ENCODE measurements at regions not wholly inside any gene's neighbourhood (a gene's known extent, or its start where the extent isn't known, plus 50 kb on each side); places are given as distances from the start of the nearest gene placed in this dataset.

GRCh38 chrX:140933874-140934655 is 68.3 kb upstream of the SPANXB1 start:
- CTCF ChIA-PET, result no interaction called here

More at GRCh38 chrX:140933874-140934655, 68.3 kb upstream of the SPANXB1 start:
- no peak overlapping the region for H2BK20ac ChIP-seq (ENCODE audit: low read depth, low read length)
- BruUV-seq (replicated peaks), result no TSS peak
- H3K9me3 ChIP-seq (ENCODE audit: control insufficient read depth, insufficient read depth, low read length), result no peaks in the 10 kb centered on the region
- no peak overlapping the region for H3K4ac ChIP-seq (ENCODE audit: low read depth, low read length)
- no peak overlapping the region for H2BK5ac ChIP-seq (ENCODE audit: low read depth, low read length, poor library complexity, severe bottlenecking)
- WGBS, 2 experiments (ENCODE audit: extremely low coverage in 2 of 2, insufficient read length in 1 of 2), result 17% methylated on average over 1 of the region's 6 CpGs; no CpG with 5 or more reads in 1 of the 2 experiments
- H3K4me2 ChIP-seq (ENCODE audit: low read depth, low read length), result no peak overlapping the region
- DNase-seq, result no peak
- no peak overlapping the region for H3K56ac ChIP-seq (ENCODE audit: extremely low read depth, insufficient read depth, low read length)
- no peak overlapping the region for H2AK5ac ChIP-seq (ENCODE audit: low read depth, low read length)
- no peak overlapping the region for H4K91ac ChIP-seq (ENCODE audit: insufficient read depth, low read depth, low read length)
- intact Hi-C loops (cut with micrococcal nuclease) (no loop called here), in situ Hi-C loops (cut with MboI; ENCODE audit: low sequenced_read_pairs) (no loop called here), dilution Hi-C loops (cut with HindIII; ENCODE audit: low sequenced_read_pairs, unreplicated experiment) (no loop called here)
- no peak overlapping the region for H3K18ac ChIP-seq (ENCODE audit: low read depth, low read length)
- no peaks in the 10 kb centered on the region for H3K4me1 ChIP-seq (ENCODE audit: control insufficient read depth, insufficient read depth, low read length)
- H3K4me3 ChIP-seq (ENCODE audit: insufficient read depth, low read depth, low read length), result no peak overlapping the region
- H2BK15ac ChIP-seq (ENCODE audit: low read depth, low read length), result no peak overlapping the region
- no peaks in the 10 kb centered on the region for H3K9me1 ChIP-seq (ENCODE audit: insufficient read depth, low read length)
- H3K9ac ChIP-seq (ENCODE audit: low read depth, low read length), result no peak overlapping the region
- no peak overlapping the region for H2AK9ac ChIP-seq (replicated peaks; ENCODE audit: low read depth, low read length, poor library complexity)
- H4K8ac ChIP-seq (ENCODE audit: low read depth in 2 of 2, low read length in 2 of 2), result no peak overlapping the region
- H3K79me1 ChIP-seq (ENCODE audit: low read depth in 1 of 2, low read length in 2 of 2), result no peaks in the 10 kb centered on the region
- TF ChIP-seq BHLHE40 (IDR thresholded peaks at IDR 0.05; ENCODE audit: low read depth, low read length) (no peak), MAZ (IDR thresholded peaks at IDR 0.05; ENCODE audit: borderline replicate concordance, low read depth, low read length) (no peak), CTCF (conservative IDR thresholded peaks at IDR 0.05; ENCODE audit: low read depth, low read length) (no peak), SMC3 (IDR thresholded peaks at IDR 0.05; ENCODE audit: low read depth, low read length) (no peak), POLR2A (IDR thresholded peaks at IDR 0.05; ENCODE audit: low read depth, low read length) (no peak), NFE2L2 (IDR thresholded peaks at IDR 0.05; ENCODE audit: low read depth, low read length) (no peak), MXI1 (IDR thresholded peaks at IDR 0.05; ENCODE audit: borderline replicate concordance, low read depth, low read length) (no peak), MAFK (IDR thresholded peaks at IDR 0.05; ENCODE audit: low read depth, low read length) (no peak), RAD21 (IDR thresholded peaks at IDR 0.05; ENCODE audit: low read length) (no peak), CEBPB (IDR thresholded peaks at IDR 0.05; ENCODE audit: low read depth, low read length) (no peak), ELK1 (IDR thresholded peaks at IDR 0.05; ENCODE audit: borderline replicate concordance, low read depth, low read length) (no peak), CHD1 (IDR thresholded peaks at IDR 0.05; ENCODE audit: low read depth, low read length) (no peak), USF2 (IDR thresholded peaks at IDR 0.05; ENCODE audit: low read depth, low read length) (no peak), RFX5 (IDR thresholded peaks at IDR 0.05; ENCODE audit: low read depth, low read length) (no peak)
- no peak overlapping the region for H3K14ac ChIP-seq (replicated peaks; ENCODE audit: low read depth, low read length)
- H3K23ac ChIP-seq (ENCODE audit: low read depth, low read length), result no peak overlapping the region
- H4K5ac ChIP-seq (ENCODE audit: low read depth, low read length), result no peak overlapping the region
- no peaks in the 10 kb centered on the region for H4K20me1 ChIP-seq (ENCODE audit: insufficient read depth, low read length)
- H2AFZ ChIP-seq (replicated peaks; ENCODE audit: low read length, poor library complexity), result no peak overlapping the region
- no peaks in the 10 kb centered on the region for H3K27me3 ChIP-seq (ENCODE audit: control insufficient read depth, insufficient read depth, low read length)
- no peak overlapping the region for H3K27ac ChIP-seq (ENCODE audit: insufficient read depth, low read length)
- no peak overlapping the region for H2BK120ac ChIP-seq (ENCODE audit: low read depth, low read length)
- POLR2A ChIA-PET (ENCODE audit: unreplicated experiment), result no interaction called here
- no peak for ATAC-seq (ENCODE audit: low read depth)
- H3K36me3 ChIP-seq (ENCODE audit: control insufficient read depth, insufficient read depth, low read length), result no peaks in the 10 kb centered on the region

All from IMR-90 (cell line).